K562 (cell line): ENCODE measurements at regions not wholly inside any gene's neighbourhood (a gene's known extent, or its start where the extent isn't known, plus 50 kb on each side); places are given as distances from the start of the nearest gene placed in this dataset.

Source experiments
- ATAC-seq: fragments of 200-7000 bp; cut with Tn5 transposase; 3 replicates; pipeline ENCODE4 v1.9.1; 2020; ENCODE audit warnings: moderate library complexity
- BruUV-seq: library from RNA; stranded (reverse); fragments of 400-500 nt; replicated peaks from 2 replicates; lab custom pipeline; 2021; lab: Mats Ljungman, UMichigan
- CTCF ChIA-PET: fragments of 300-600 bp; formaldehyde crosslinking; extraction: SDS; loops from one replicate; lab custom pipeline; 2021; ENCODE audit warnings: low intra/inter-chr PET ratio; lab: Yijun Ruan, JAX
- POLR2A ChIA-PET: fragments of 300-600, 350-650 bp; sonication (Branson Sonifier 250); formaldehyde crosslinking; extraction: SDS; loops from one replicate; lab custom pipeline; 2021; ENCODE audit warnings: antibody characterized with exemption, inconsistent platforms; lab: Yijun Ruan, JAX
- DNase-seq, 4 experiments: peaks; one replicate each; pipeline versions ENCODE4 v3.0.0 to v3.0.0-alpha.2; 2011 to 2018; ENCODE audit warnings: low spot score in 3 of 4, mixed read lengths in 3 of 4; ENCODE audit errors: extremely low read depth in 1 of 4
- FAIRE-seq: peaks from 2 replicates; lab custom pipeline; 2011; peaks lifted over from hg19 to GRCh38; lab: Jason Lieb, UNC
- H2AFZ ChIP-seq: 2 replicates; pipeline ENCODE4 v1.6.0; 2011; ENCODE audit warnings: low read depth, low read length, control low read depth, inconsistent platforms
- H3K27ac ChIP-seq: fragments of 200-600 bp; 3 replicates; pipeline ENCODE4 v1.8.0; 2011; ENCODE audit warnings: low read depth, mild to moderate bottlenecking, control low read depth, inconsistent platforms, low read length, moderate library complexity, mixed read lengths; ENCODE audit errors: extremely low read depth
- H3K27me3 ChIP-seq, 2 experiments: fragments of 300-600 bp in 1 of 2; 2 replicates in 1 of 2; 3 replicates in 1 of 2; pipeline versions ENCODE4 v1.6.0 to v1.8.0; 2011; ENCODE audit warnings: inconsistent platforms in 2 of 2, low read length in 2 of 2, mild to moderate bottlenecking in 1 of 2, mixed read lengths in 1 of 2, moderate library complexity in 1 of 2; ENCODE audit not compliant: control insufficient read depth in 2 of 2, insufficient read depth in 2 of 2
- H3K36me3 ChIP-seq: fragments of 300-600 bp; 3 replicates; pipeline ENCODE4 v1.8.0; 2011; ENCODE audit warnings: mild to moderate bottlenecking, low read length, inconsistent platforms; ENCODE audit not compliant: control insufficient read depth, insufficient read depth
- H3K4me1 ChIP-seq, 2 experiments: fragments of 200-600 bp in 1 of 2; replicated peaks in 1 of 2; 2 replicates in 1 of 2; 3 replicates in 1 of 2; pipeline versions ENCODE4 v1.5.1 to v1.8.0; 2011; ENCODE audit warnings: inconsistent platforms in 2 of 2, low read length in 2 of 2, mild to moderate bottlenecking in 1 of 2, mixed read lengths in 1 of 2, moderate library complexity in 1 of 2; ENCODE audit not compliant: control insufficient read depth in 2 of 2, insufficient read depth in 2 of 2
- H3K4me2 ChIP-seq: 2 replicates; pipeline ENCODE4 v1.6.1; 2011; ENCODE audit warnings: low read length, control low read depth, inconsistent platforms, mixed read lengths; ENCODE audit not compliant: insufficient read depth
- H3K4me3 ChIP-seq: fragments of 200-600 bp; sonication (generic), shearing (Covaris generic); 2 replicates; pipeline ENCODE4 v1.5.1; 2016; ENCODE audit warnings: control low read depth, inconsistent platforms
- H3K79me2 ChIP-seq: fragments of 200-600 bp; 3 replicates; pipeline ENCODE4 v1.8.0; 2011; ENCODE audit warnings: low read length, inconsistent platforms; ENCODE audit not compliant: control insufficient read depth, insufficient read depth
- H3K9ac ChIP-seq, 2 experiments: 2 replicates each; pipeline versions ENCODE4 v1.6.0 to v1.6.1; 2011; ENCODE audit warnings: low read depth in 2 of 2, low read length in 2 of 2, control low read depth in 1 of 2, inconsistent platforms in 1 of 2, mild to moderate bottlenecking in 1 of 2, mixed read lengths in 1 of 2; ENCODE audit not compliant: insufficient read depth in 1 of 2
- H3K9me1 ChIP-seq: one replicate; pipeline ENCODE4 v1.6.0; 2011; ENCODE audit warnings: inconsistent platforms, mild to moderate bottlenecking, low read length, moderate library complexity; ENCODE audit not compliant: control insufficient read depth, insufficient read depth
- H3K9me3 ChIP-seq: replicated peaks from 2 replicates; pipeline ENCODE4 v1.5.1; 2011; ENCODE audit warnings: low read depth, low read length, inconsistent platforms; ENCODE audit not compliant: control insufficient read depth, insufficient read depth
- H4K20me1 ChIP-seq: replicated peaks from 2 replicates; pipeline ENCODE4 v1.6.1; 2011; ENCODE audit warnings: low read length, inconsistent platforms, mixed read lengths; ENCODE audit not compliant: control insufficient read depth, insufficient read depth
- CBX2 ChIP-seq: fragments of 200-600 bp; sonication (generic); IDR thresholded peaks from one replicate; pipeline ENCODE4 v1.6.1; 2012; ENCODE audit warnings: mild to moderate bottlenecking, low read length, inconsistent platforms; ENCODE audit not compliant: insufficient read depth, poor library complexity, severe bottlenecking
- ELK3 ChIP-seq: fragments of 450-650 bp; formaldehyde crosslinking; IDR thresholded peaks from 2 replicates; pipeline ENCODE4 v1.4.0; 2020; ENCODE audit warnings: mild to moderate bottlenecking
- RBM25 ChIP-seq: fragments of 200-400 bp; formaldehyde crosslinking; IDR thresholded peaks from 2 replicates; pipeline ENCODE4 v1.6.1; 2018; ENCODE audit warnings: low read length, low read depth, moderate library complexity; ENCODE audit not compliant: severe bottlenecking
- SMARCE1 ChIP-seq: fragments of 450-650 bp; IDR thresholded peaks from 2 replicates; pipeline ENCODE4 v1.7.1; 2016; ENCODE audit warnings: mild to moderate bottlenecking
- SPI1 ChIP-seq: IDR thresholded peaks from 2 replicates; pipeline ENCODE4 v1.6.1; 2011; ENCODE audit warnings: low read depth, low read length, control low read depth, borderline replicate concordance
- THRA ChIP-seq: fragments of 450-650 bp; IDR thresholded peaks from 2 replicates; pipeline ENCODE4 v1.6.1; 2017; ENCODE audit warnings: mild to moderate bottlenecking, moderate library complexity
- XRCC3 ChIP-seq: fragments of 450-650 bp; IDR thresholded peaks from 2 replicates; pipeline ENCODE4 v1.6.1; 2017; ENCODE audit warnings: mild to moderate bottlenecking, moderate library complexity
- WGBS: fragments of 100-300 bp; shearing (Covaris generic); methylation state at CpG from one replicate; pipeline ENCODE4 v1.1.6; 2016; ENCODE audit warnings: low coverage, mixed read lengths; ENCODE audit not compliant: insufficient coverage; ENCODE audit errors: missing lambda C conversion rate; 5-methylcytosine and 5-hydroxymethylcytosine counted together
- in situ Hi-C: fragments of 300-500 bp; cut with MboI; formaldehyde crosslinking; loops from 4 replicates; pipeline ENCODE4 v1.15.0; 2018; ENCODE audit warnings: inconsistent platforms, mixed read lengths
- intact Hi-C: fragments of 100-400 bp; cut with micrococcal nuclease; formaldehyde crosslinking; loops from 2 replicates; pipeline ENCODE4 v1.14.2; 2022

- Histone ChIP-seq H2AFZ (no peak overlapping the region), H4K20me1 (no peaks in the 10 kb centered on the region), H3K4me1 (no peaks in the 10 kb centered on the region), H3K27ac (no peak overlapping the region), H3K4me2 (no peak overlapping the region), H3K9ac (no peak overlapping the region), H3K4me3 (no peak overlapping the region), H3K27me3 (peaks cover 13 to 40% of the 10 kb centered on the region in 2 experiments; a peak in 4 of 5 replicates), H3K9me1 (no peaks in the 10 kb centered on the region), H3K36me3 (no peaks in the 10 kb centered on the region), H3K79me2 (no peaks in the 10 kb centered on the region), H3K9me3 (no peaks in the 10 kb centered on the region)
- no peak for DNase-seq
- no TSS peak for BruUV-seq
- intact Hi-C loops, result no loop called here
- ATAC-seq, result no peak
- no peak for FAIRE-seq
- WGBS, result 0% methylated on average over 4 of the region's 4 CpGs
- no peak for TF ChIP-seq CBX2
- no peak for TF ChIP-seq XRCC3
- no peak for TF ChIP-seq THRA
- no peak for TF ChIP-seq ELK3 (CRISPR knock-in tag)
- TF ChIP-seq SPI1, result no peak
- no peak for TF ChIP-seq RBM25
- no peak for TF ChIP-seq SMARCE1
- CTCF ChIA-PET, result no interaction called here
- in situ Hi-C loops, result no loop called here
- POLR2A ChIA-PET, result no interaction called here
These were observed 181.8 kb upstream of the PDE10A start for GRCh38 chr6:165844801-165845364.
